HG02763 (cell line): ENCODE measurements at regions not wholly inside any gene's neighbourhood (a gene's known extent, or its start where the extent isn't known, plus 50 kb on each side); places are given as distances from the start of the nearest gene placed in this dataset.

ENCODE experiments used
- ATAC-seq: cut with Tn5 transposase; IDR thresholded peaks from one replicate; pipeline ENCODE4 v1.9.1; 2021; ENCODE audit warnings: mild to moderate bottlenecking, moderate library complexity; ENCODE audit not compliant: unreplicated experiment

DNA sequence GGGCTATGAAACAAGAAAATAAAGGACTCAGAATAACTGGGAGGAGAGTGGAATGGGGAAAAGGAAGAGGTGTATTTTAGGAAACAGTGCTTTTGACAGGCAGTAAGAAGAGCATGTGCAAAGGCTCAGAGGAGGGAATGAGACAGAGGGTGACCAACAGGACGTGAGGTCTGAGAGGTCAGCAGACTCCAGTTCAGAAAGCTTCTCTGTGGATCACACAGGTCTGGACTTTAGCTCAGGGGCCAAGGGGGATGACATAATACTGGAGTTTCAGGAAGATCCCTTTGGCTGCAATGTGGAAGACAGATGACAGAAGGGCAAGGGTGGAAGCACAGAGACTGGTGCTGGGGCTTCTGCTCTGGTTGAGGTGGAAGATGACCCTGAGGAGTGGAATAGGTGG is 489.9 kb upstream of the CDH5 start:
- ATAC-seq: no peak

DNA sequence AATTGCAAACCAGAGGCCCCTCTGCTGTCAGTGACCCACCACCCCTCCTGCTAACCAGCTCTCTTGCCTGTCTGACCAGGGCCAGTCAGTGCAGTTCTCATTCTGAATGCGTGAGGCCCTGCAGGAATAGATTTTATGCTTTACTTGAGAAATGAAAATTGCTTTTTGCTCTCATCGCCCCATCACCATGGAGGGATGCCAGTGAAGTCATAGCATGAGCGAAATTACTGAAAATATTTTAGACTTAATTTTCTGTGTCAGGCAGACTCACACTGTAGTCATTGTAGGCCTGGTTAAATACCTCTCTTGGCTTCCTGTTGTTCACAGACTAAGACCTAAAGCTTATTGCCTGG is 490.5 kb upstream of the CDH5 start:
- ATAC-seq: no peak

DNA sequence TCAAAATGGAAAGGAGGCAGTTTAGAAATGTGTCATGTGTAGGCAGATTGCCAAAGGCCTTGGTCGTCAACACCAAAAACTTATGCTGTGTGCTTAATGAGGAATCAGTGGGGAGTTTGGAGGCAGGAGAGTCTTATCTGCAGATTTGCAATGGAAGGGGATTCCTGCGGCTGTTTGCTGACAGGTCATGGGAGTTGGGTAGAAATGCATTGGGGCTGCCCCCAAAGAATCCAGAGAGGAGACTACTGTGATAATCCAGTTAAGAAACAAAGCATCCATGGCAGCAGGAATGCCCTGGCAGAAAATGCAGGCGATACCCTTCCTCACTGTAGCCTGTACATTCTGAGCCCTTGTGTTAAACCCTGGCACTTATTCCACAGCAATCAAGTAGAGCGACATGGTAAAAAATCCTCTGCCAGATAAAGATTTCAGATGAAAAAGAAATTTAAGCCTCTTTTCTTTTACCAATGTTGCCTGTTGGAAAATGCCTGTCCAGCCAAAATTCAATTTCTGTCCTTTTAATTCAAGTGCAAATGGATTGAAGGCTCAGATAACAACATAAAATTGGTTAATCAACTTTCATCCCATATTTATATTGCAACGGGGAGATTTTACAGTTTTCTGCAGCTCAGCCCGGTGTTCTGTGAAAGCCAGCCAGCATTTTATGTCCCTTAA is 491.0 kb upstream of the CDH5 start:
- no peak for ATAC-seq

DNA sequence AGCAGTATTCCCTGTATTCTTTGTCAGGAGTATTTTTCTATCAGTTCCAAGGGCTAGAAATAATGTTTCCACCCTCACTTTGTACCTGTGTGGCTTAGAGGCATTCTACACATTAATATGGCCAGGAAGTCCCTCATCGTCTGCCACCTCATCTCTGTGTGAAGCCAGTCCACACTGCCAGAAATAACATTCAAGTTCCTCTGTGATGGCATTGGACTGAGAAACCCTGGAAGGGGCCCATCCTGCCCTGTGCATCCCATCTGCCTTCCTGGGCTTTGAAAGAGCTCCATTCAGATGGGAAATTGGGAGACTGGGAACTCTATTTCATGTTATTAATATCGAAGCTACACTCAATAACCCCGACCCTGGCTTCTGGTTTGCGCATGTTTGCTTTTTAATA is 497.2 kb upstream of the CDH5 start:
- no peak for ATAC-seq

DNA sequence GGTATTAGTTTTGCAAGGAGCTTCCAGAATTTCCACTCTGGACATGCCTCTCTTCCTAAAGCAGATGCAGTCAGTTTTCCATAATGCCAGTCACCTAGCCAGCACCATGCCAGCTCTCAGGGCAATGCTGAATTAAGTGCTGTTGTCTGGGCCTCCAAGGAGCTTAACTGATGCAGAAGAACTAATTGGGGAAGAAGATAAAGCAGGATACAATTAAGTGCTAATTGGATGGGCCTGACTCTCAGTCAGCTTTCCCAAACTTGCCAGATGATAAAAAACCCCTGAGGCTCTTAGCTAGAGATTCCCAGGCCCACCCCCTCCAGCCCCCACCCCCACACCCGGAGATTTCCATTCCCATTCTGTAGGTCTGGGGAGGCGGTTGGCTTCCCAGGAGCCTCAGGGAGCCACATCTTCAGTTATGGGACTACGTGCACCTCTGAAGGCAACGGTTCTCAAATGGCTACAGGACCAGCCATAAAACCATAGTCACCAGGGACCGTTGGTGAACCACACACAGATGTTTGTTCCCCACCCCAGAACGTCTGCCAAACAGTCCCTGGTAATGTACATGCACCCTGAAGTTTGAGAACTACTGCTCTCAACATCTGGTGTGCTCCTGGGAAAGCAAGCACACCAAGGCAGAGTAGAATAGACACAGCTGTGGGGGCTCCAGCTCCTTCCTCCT is 499.1 kb upstream of the CDH5 start:
- no peak for ATAC-seq

DNA sequence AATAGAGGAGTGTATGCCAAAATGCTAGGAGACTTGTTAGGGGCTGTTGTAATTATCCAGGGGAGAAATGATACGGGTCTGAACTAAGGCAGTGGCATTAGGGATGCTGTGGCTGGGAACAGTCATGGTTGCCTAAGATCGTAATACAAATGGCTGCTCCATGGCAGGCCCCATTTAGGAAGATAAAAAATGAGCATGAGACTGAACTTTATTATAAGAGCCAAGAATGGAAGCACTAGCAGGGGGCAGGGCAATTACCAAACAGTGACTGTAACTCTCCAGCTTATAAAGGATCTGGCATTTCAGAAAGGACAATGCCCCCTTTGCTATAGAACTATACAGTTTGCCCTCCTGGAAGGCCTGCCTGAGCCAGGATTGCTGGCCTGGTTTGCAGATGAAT is 503.3 kb upstream of the CDH5 start:
- ATAC-seq: no peak

DNA sequence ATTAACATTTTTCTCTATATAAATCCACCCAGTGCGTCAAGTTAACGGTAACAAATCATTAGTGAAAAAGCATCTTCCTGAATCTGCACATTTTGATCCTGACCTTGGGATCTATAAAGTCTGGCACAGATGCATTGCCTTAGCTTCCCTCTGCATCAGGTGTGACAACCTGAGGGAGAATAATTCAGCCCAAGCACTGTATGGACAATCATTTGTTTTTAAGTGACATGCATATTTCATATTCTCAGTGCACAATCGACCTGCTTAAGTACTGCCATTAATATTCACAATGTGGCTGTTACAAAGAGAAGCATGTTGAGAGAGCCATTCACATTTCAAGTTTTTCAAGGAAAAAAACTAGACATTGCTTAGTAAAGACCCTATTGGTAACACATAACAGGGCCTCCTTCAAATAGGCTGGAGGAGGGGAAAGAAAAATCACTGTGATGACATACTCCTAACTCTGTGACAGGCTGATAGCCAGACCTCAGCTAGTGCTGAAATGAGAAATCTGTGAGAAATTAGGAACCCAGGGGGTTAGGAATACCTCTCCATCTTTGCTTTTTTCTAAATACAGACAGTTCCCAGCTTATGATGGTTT is 505.3 kb upstream of the CDH5 start:
- ATAC-seq: no peak

DNA sequence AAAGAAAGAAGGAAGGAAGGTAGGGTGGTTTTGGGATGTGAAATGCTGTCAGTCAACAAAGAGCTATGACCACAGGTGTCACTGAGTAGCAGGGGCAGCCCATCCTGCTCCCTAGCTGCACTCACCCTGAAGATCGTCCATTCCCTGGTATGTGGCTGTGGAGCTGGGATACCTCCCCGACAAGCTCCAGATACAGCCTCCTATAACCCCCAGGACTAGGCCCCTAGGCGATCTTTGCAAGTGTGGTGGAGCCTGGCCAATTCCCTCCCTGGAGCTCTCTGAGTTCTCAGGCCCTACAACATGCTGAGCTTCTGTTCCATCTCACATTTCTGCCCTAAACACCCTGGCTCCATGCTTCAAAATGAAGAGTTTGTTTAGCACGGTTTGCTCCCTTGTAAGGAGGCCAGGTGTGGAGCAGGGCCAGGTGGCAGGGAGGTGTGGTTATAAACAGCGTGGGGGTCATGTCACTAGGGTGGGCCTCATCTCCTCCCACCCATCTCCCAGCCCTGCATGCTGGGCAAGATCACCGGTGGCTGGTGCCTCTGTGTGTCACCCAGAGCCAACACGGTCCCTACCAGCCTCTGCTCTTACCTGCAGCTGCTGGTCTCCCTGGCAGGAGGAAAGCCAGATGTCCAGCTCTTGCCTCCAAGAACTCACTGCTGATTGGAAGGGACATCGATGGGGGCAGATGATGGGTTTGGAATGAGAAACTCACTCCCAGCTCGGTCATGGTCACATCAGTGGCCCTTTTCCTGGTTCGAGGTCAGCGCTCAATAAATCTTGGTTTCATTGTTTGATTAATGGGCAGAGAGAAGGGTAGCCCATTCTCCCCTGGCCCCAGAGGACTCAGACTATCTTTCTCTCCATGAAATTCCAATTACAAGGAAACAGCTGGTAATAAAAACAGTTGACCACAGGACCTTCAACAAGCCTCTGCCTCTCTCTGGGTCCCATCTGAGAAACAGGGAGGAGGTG is 511.0 kb upstream of the CDH5 start:
- no peak for ATAC-seq

DNA sequence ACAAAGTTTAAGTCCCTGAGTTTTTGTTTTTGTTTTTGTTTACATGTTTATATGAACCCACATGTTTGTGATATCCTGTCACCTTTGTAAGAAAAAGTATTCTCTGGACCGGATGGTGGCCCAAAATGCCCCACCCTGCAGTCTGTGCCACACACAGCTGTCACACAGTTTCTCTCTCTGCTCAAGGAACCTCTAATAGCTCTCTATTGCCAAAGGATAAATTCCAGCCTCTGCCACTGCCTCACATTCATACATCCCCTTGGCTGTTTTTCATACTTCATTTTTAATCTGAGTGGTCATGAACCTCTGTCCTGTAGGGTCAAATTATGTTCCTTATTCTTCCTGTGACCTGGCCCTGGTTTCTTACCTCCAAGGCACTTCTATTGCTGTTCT is 520.3 kb upstream of the CDH5 start:
- no peak for ATAC-seq

DNA sequence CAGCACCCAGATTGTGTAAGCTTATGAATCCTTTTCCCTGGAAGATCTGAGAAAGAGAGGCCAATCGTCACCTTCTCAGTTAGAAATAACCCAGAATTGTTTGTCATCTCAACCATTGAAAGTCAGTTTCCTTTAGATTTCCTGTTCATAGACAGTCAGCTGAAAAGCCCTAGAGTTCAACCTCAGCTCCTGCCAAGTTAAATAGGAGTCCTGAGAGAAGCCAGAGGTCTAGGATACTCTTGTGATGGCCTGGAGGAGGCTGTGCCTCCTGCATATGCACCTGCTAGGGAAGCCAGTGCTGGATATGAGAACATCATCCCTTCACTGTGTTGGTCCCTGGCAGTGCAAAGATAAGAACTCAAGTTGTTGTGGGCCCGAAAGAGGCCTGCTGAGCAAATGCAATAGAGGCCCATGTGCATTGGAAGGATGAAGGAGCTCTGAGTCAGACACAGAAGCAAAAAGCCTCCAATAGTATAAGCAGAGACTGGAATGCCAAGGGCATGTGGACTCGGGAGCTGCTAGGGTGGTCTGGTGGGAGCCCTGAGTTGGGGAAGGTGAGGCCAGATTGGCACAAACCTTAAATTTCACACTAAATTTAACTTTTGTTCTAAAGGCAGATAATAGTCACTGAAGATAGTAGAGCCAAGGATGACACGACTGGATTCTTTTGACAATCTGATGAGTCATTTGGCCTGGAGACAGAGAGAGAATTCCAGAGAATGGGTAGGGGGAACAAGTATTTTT is 520.9 kb upstream of the CDH5 start:
- ATAC-seq: no peak

DNA sequence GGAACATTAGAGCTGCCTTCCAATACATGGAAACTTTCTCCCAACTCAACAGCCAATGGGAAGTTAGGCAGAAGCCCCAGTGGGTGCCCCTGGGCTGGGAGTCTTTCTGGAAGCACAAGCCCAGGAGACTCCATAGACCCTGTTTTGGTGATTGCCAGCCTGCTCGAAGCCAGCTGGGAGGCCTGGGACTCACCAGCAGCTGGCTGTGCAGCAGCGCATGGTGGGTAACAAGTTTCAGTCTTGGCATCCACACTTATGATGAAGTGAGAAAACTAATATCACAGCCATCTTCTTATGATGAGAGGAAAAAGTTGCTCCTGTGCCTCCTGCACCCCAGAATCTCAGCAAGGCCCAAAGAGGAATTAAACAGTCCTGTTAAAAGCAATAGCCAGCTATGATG is 522.5 kb upstream of the CDH5 start:
- ATAC-seq: no peak

DNA sequence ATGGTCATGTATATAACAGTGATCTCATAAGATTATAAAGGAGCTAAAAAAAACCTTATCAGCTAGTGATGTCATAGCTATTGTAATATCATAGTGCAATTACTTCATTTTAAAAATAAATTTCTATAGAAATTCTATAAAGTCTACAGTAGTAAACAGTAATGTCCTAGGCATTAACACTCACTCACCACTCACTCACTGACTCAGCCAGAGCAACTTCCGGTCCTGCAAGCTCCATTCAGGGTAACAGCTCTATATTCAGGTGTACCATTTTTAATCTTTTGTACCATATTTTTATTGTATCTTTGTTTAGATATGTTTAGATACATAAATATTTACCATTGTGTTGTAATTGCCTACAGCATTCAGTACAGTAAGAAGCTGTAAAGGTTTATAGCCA is 524.4 kb upstream of the CDH5 start:
- no peak for ATAC-seq

DNA sequence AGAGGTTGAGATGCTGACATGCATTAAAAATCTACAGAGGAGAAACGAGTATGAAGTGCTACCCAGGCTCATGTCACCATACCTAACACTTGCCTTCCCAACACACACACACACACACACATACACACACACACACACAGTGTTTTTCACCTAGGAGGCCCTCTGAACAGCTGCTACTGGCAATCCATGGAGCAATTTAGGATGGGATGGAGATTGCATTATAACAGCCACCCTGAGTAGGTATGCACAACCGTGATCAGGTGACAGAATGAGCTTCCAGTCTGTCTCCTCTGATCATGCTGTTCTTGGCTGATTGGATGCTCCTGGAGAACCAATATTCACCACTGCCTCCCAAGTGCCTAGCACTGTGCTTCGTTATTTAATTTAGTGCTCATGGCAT is 528.5 kb upstream of the CDH5 start:
- no peak for ATAC-seq

DNA sequence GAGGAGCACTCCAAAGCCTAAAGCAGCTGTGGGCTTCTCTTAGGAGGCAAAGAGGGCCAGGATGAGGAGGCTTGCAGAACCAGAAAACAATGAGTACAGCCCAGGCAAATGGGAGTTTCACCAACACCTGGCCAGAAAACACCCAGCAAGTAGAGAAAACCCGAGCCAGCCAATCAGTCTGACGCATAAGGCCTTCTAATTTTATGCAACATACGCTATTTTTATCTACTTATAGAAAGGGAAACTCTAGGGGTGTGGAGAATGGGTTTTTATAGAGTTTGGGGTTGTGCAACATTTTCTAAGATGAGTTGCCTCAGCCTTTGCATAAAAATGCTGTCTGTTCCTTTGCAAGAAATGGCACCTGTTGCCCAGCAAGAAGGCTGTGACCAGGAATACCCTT is 529.0 kb upstream of the CDH5 start:
- ATAC-seq: no peak

DNA sequence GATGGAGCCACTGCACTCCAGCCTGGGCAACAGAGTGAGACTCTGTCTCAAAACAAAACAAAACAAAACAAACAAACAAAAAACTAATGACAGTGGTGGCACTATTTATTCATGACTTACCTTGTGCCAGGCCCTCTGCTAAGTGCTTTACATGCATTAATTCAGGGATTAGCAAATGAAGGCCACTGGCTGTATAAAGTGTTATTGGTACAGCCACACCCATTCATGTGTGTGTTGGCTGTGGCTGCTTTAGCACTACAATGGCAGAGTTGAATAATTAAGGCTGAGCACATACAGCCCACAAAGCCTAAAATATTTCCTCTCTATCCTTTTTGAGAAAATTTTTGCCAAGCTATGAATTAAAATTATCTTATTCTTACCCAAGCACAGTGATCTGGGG is 531.8 kb upstream of the CDH5 start:
- ATAC-seq: no peak

DNA sequence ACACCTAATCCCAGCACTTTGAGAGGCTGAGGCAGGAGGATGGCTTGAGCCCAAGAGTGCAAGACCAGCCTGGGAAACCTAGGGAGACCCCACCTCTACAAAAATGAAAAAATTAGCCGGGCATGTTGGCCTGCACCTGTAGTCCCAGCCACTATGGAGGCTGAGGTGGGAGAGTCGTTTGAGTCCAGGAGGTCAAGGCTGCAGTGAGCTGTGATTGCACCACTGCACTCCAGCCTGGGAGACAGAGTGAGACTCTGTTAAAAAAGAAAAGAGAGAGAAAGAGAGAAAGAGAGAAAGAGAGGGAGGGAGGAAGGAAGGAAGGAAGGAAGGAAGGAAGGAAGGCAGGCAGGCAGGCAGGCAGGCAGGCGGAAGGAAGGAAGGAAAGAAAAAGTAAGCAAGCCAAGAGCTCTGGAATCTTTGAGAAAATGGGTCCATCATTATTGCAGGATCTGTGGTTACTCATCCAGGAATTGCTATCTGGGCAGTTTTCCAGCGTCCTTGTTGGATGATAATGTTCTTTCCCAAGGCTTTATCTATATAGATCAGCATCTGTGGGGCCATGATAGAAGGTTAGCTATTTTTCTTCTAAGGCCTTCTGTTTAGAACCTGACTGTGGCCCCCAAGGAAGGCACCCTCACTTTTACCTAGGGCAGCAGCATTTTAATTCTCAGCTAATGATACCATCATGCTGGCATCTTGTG is 533.2 kb upstream of the CDH5 start:
- no peak for ATAC-seq

DNA sequence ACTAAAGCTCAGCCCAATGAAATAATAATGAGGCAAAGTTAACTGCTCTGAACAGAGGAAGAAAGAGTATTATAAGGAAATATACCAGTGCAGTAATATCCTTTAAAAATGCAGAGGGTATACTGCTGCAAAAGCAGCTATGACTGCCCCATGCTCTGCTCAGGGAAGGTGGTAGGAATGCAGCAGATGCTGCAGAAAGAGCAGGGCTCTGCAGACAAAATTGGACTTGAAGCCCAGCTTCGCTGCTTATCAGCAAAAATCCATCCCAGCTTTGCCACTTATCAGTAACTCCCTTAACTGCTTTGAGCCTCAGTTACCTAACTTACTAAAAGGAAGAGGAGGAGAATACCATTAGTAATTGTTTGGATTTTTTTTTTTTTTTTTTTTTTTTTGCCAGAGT is 533.8 kb upstream of the CDH5 start:
- ATAC-seq: no peak

DNA sequence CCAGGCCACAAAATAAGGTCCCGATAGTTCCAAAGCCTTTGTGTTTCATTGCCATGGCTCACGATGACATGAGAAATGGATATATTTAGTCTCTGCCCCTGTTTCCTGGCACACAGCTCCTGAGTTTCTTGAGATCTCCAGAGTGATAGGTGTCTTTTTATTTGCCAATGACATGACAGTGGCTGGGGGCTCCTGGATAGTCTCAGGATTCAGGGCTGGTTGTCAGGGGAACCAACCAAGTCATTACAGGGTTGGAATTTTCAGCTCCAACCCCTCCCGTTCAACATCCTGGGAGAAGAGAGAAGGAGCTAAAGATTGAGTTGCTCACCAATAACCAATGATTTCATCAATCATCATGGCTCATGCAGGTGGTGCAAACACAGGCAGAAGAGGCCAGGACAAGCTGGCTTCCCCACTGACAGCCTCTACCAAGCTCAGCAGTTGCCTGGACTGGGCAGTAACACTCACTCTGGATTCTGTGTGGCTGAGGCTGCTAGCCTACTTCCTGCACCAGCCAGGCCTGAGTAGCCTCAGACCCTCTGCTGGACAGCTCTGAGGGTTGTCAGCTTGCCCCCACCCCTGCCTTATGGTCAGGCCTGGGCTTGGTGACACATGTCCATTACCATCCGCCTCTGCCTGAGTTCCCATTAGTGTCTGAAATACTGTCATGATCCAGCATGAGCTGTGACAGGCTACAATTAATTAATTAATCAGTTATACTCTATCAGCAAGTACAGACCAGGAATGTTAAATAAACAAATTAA is 534.4 kb upstream of the CDH5 start:
- ATAC-seq: no peak

DNA sequence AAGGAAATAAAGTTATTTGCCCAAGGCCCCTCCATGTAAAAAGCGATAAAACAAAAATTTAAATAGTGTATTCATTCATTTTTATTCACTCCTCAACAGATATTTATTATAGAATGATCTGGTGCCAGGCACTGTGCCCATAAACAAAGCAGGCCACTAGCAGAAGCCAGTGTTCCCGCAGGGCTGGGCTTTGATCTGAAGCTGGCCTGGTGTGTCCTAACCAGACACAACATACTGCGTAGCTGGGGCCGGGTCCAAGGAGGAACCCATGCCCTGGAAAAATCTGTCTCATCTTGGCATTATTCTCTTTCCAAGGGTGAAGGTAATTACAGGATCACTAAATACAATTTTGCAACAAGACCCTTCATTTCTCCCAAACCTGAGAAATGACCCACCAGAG is 537.4 kb upstream of the CDH5 start:
- no peak for ATAC-seq

DNA sequence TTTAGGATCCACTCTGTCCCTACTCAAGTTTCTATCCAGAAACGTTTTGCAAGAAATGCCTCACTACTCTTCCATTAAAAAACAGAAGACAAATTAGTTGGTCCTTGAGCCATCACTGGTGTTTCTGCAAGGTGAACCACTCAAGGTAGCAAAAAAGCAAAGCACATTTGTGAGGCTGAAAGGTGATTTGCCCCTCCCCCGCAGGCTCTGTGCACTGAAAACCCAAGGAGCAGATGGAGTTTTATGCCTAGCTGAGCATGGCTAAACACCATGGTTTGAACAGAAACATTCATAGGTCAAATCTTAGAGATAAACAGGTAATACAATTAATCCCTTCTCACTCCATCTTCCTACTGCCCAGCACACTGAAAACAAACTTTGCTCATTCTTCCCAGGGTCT is 538.2 kb upstream of the CDH5 start:
- no peak for ATAC-seq
